A549 (cell line): ENCODE measurements at regions not wholly inside any gene's neighbourhood (a gene's known extent, or its start where the extent isn't known, plus 50 kb on each side); places are given as distances from the start of the nearest gene placed in this dataset.

Experiments used
- ATAC-seq, 2 experiments: fragments of 200-7000 bp in 1 of 2; fragments of >200 bp in 1 of 2; cut with Nextera tagmentation in 1 of 2; cut with Tn5 transposase in 1 of 2; 3 replicates each; pipeline versions ENCODE4 v1.8.0 to v1.9.1; 2018 to 2020; ENCODE audit warnings: mild to moderate bottlenecking in 1 of 2, moderate library complexity in 1 of 2
- CTCF ChIA-PET: fragments of 300-600 bp; sonication (Branson Sonifier 250); formaldehyde crosslinking; extraction: SDS; loops from one replicate; lab custom pipeline; 2021; ENCODE audit warnings: antibody characterized with exemption, inconsistent platforms; lab: Yijun Ruan, JAX
- POLR2A ChIA-PET: fragments of 350-600 bp; formaldehyde crosslinking; extraction: SDS; loops from one replicate; lab custom pipeline; 2021; ENCODE audit warnings: antibody characterized with exemption, inconsistent platforms; lab: Yijun Ruan, JAX
- DNase-seq, 2 experiments: peaks; one replicate each; pipeline versions ENCODE4 v3.0.0 to v3.0.0-alpha.2; 2011 to 2016; ENCODE audit warnings: low read depth in 1 of 2, low spot score in 1 of 2
- FAIRE-seq: peaks from 2 replicates; lab custom pipeline; 2011; peaks lifted over from hg19 to GRCh38; lab: Jason Lieb, UNC
- H3K27ac ChIP-seq, 2 experiments: fragments of >200 bp; sonication (Bioruptor Twin); formaldehyde crosslinking; 3 replicates each; pipeline ENCODE4 v1.5.1; 2016 to 2017
- H3K4me1 ChIP-seq: fragments of >200 bp; sonication (Bioruptor Twin); formaldehyde crosslinking; 3 replicates; pipeline ENCODE4 v1.6.1; 2016
- H3K4me2 ChIP-seq: fragments of >200 bp; sonication (Bioruptor Twin); formaldehyde crosslinking; 3 replicates; pipeline ENCODE4 v1.6.1; 2016
- H3K4me3 ChIP-seq: fragments of >200 bp; sonication (Bioruptor Twin); formaldehyde crosslinking; 3 replicates; pipeline ENCODE4 v1.5.1; 2016
- H3K9me3 ChIP-seq: fragments of >200 bp; sonication (Bioruptor Twin); formaldehyde crosslinking; 3 replicates; pipeline ENCODE4 v1.6.1; 2016
- ELK1 ChIP-seq: fragments of 150-350 bp; IDR thresholded peaks from 2 replicates; pipeline ENCODE4 v1.6.1; 2014; ENCODE audit warnings: low read depth, mild to moderate bottlenecking, low read length
- ESRRA ChIP-seq: fragments of 150-350 bp; IDR thresholded peaks from 2 replicates; pipeline ENCODE4 v1.6.1; 2014; ENCODE audit warnings: mild to moderate bottlenecking, low read length, borderline replicate concordance
- FOSB ChIP-seq: fragments of 250-450 bp; sonication (Bioruptor Pico); IDR thresholded peaks from 2 replicates; pipeline ENCODE4 v1.5.0; 2020; ENCODE audit warnings: mild to moderate bottlenecking, moderate library complexity
- FOSL2 ChIP-seq, 2 experiments: fragments of 450-650 bp in 1 of 2; fragments of >200 bp in 1 of 2; sonication (Bioruptor Twin) in 1 of 2; formaldehyde crosslinking; IDR thresholded peaks; 2 replicates each; pipeline versions ENCODE4 v1.5.0 to v1.6.1; 2016 to 2020; ENCODE audit warnings: mild to moderate bottlenecking in 1 of 2, moderate library complexity in 1 of 2
- HOXB13 ChIP-seq: fragments of 250-450 bp; sonication (Bioruptor Pico); IDR thresholded peaks from 2 replicates; pipeline ENCODE4 v1.5.0; 2020; ENCODE audit warnings: low read depth, mild to moderate bottlenecking, moderate library complexity
- HOXB5 ChIP-seq: fragments of 250-450 bp; sonication (Bioruptor Pico); IDR thresholded peaks from 2 replicates; pipeline ENCODE4 v1.5.0; 2020; ENCODE audit warnings: mild to moderate bottlenecking, moderate library complexity
- JUN ChIP-seq, 2 experiments: fragments of >200 bp; sonication (Bioruptor Twin); formaldehyde crosslinking; IDR thresholded peaks; 2 replicates in 1 of 2; 3 replicates in 1 of 2; pipeline ENCODE4 v1.6.1; 2016 to 2017
- MAZ ChIP-seq: fragments of 150-350 bp; IDR thresholded peaks from 2 replicates; pipeline ENCODE4 v1.6.1; 2014; ENCODE audit warnings: antibody characterized with exemption, low read depth, low read length, borderline replicate concordance
- NR3C1 ChIP-seq: fragments of >200 bp; sonication (Bioruptor Twin); formaldehyde crosslinking; IDR thresholded peaks from 3 replicates; pipeline ENCODE4 v1.6.1; 2017
- PHF8 ChIP-seq: fragments of 200-600 bp; sonication (generic); IDR thresholded peaks from 2 replicates; pipeline ENCODE4 v1.6.1; 2016; ENCODE audit warnings: low read depth, mild to moderate bottlenecking, antibody characterized with exemption, moderate library complexity, borderline replicate concordance
- POLR2A ChIP-seq: IDR thresholded peaks from 2 replicates; pipeline ENCODE4 v1.6.1; 2012; ENCODE audit warnings: mild to moderate bottlenecking, low read length
- POLR2AphosphoS2 ChIP-seq: conservative IDR thresholded peaks from 2 replicates; pipeline ENCODE4 v1.6.1; 2012; ENCODE audit warnings: low read length, improper control_type of control experiment, inconsistent platforms
- RAD21 ChIP-seq, 2 experiments: fragments of >200 bp in 1 of 2; sonication (Bioruptor Twin) in 1 of 2; formaldehyde crosslinking in 1 of 2; IDR thresholded peaks in 1 of 2; conservative IDR thresholded peaks in 1 of 2; 2 replicates in 1 of 2; 3 replicates in 1 of 2; pipeline ENCODE4 v1.6.1; 2012 to 2018; ENCODE audit warnings: inconsistent platforms in 1 of 2
- RARB ChIP-seq: fragments of 250-450 bp; sonication (Bioruptor Pico); IDR thresholded peaks from 2 replicates; pipeline ENCODE4 v1.8.0; 2021; ENCODE audit warnings: mild to moderate bottlenecking, moderate library complexity
- REST ChIP-seq: fragments of 200-600 bp; sonication (generic); IDR thresholded peaks from 2 replicates; pipeline ENCODE4 v1.6.1; 2016; ENCODE audit warnings: antibody characterized with exemption, mild to moderate bottlenecking, moderate library complexity
- RFX5 ChIP-seq: fragments of 450-650 bp; IDR thresholded peaks from 2 replicates; pipeline ENCODE4 v1.7.1; 2014; ENCODE audit warnings: antibody characterized with exemption, mild to moderate bottlenecking, moderate library complexity
- SMC3 ChIP-seq: fragments of >200 bp; sonication (Bioruptor Twin); formaldehyde crosslinking; IDR thresholded peaks from 3 replicates; pipeline ENCODE4 v1.6.1; 2018; ENCODE audit warnings: inconsistent platforms
- TP53 ChIP-seq: fragments of 250-450 bp; sonication (Bioruptor Pico); IDR thresholded peaks from 2 replicates; pipeline ENCODE4 v1.5.0; 2021; ENCODE audit warnings: mild to moderate bottlenecking, moderate library complexity
- USF2 ChIP-seq: fragments of 450-650 bp; IDR thresholded peaks from 2 replicates; pipeline ENCODE4 v1.6.1; 2014; ENCODE audit warnings: antibody characterized with exemption
- ZNF302 ChIP-seq: fragments of 250-450 bp; sonication (Bioruptor Pico); IDR thresholded peaks from 2 replicates; pipeline ENCODE4 v1.9.0; 2021; ENCODE audit warnings: inconsistent platforms, mild to moderate bottlenecking, moderate library complexity
- WGBS: methylation state at CpG from one replicate; pipeline ENCODE4 v1.1.6; 2017; ENCODE audit errors: missing lambda C conversion rate; 5-methylcytosine and 5-hydroxymethylcytosine counted together

GRCh38 chr10:85316276-85316675 lies 987.9 kb downstream of the CCSER2 start:
- no peak overlapping the region for H3K4me3 ChIP-seq
- POLR2A ChIA-PET = no interaction called here
- no peaks in the 10 kb centered on the region for H3K4me1 ChIP-seq
- DNase-seq (no peak), FAIRE-seq (no peak), ATAC-seq (no peak)
- H3K4me2 ChIP-seq = no peak overlapping the region
- no peak overlapping the region for H3K27ac ChIP-seq
- WGBS = 49% methylated on average over 4 of the region's 4 CpGs
- TF ChIP-seq USF2 (no peak), ELK1 (no peak), ESRRA (no peak), HOXB13 (no peak), POLR2A (no peak), FOSL2 (IDR thresholded peaks at IDR 0.05) (no peak), FOSL2 (CRISPR knock-in tag; IDR thresholded peaks at IDR 0.05) (no peak)
- no peaks in the 10 kb centered on the region for H3K9me3 ChIP-seq
- CTCF ChIA-PET = no interaction called here

- Histone ChIP-seq H3K4me2 (no peak overlapping the region), H3K4me3 (no peak overlapping the region), H3K9me3 (no peaks in the 10 kb centered on the region), H3K27ac (no peak overlapping the region), H3K4me1 (no peaks in the 10 kb centered on the region)
- no peak for DNase-seq
- POLR2A ChIA-PET = no interaction called here
- WGBS = 7% methylated on average over 2 of the region's 2 CpGs
- FAIRE-seq = no peak
- ATAC-seq = peak in 1 of 2 experiments; percentile 80; a peak in 3 of 6 replicates
- TF ChIP-seq TP53 (no peak), RAD21 (conservative IDR thresholded peaks at IDR 0.05 in 1 of 2, IDR thresholded peaks at IDR 0.05 in 1 of 2) (peak in 1 of 2 experiments; percentile 35; a peak in 2 of 5 replicates), RARB (no peak), JUN (IDR thresholded peaks at IDR 0.05) (no peak), POLR2AphosphoS2 (no peak), PHF8 (no peak)
- CTCF ChIA-PET = no interaction called here
These were observed 989.4 kb downstream of the CCSER2 start for GRCh38 chr10:85317827-85318226.

- Histone ChIP-seq H3K4me2 (no peak overlapping the region), H3K4me1 (no peaks in the 10 kb centered on the region), H3K27ac (no peak overlapping the region), H3K9me3 (no peaks in the 10 kb centered on the region), H3K4me3 (no peak overlapping the region)
- TF ChIP-seq FOSB (CRISPR knock-in tag) (no peak), RAD21 (conservative IDR thresholded peaks at IDR 0.05 in 1 of 2, IDR thresholded peaks at IDR 0.05 in 1 of 2) (no peak), MAZ (no peak), SMC3 (no peak)
- FAIRE-seq = no peak
- peak in 1 of 2 experiments; percentile 9 for DNase-seq
- WGBS = 21% methylated on average over 9 of the region's 9 CpGs
- CTCF ChIA-PET = no interaction called here
- POLR2A ChIA-PET = no interaction called here
- no peak for ATAC-seq
These were observed 990.7 kb downstream of the CCSER2 start for GRCh38 chr10:85318809-85319807.

- ChIA-PET POLR2A (no interaction called here), CTCF (interaction anchor here (1.1 kb wide), 1 partner anchor 20 kb away, joined by 3 read pairs; no protein-coding TSS in a partner anchor)
- ATAC-seq = no peak
- TF ChIP-seq RFX5 = no peak
- no peak for TF ChIP-seq NR3C1
- TF ChIP-seq RAD21 (conservative IDR thresholded peaks at IDR 0.05 in 1 of 2, IDR thresholded peaks at IDR 0.05 in 1 of 2) = no peak
- no peak for TF ChIP-seq RARB
- no peak for TF ChIP-seq ZNF302
- TF ChIP-seq REST = no peak
- TF ChIP-seq HOXB5 (CRISPR knock-in tag) = no peak
- no peak for TF ChIP-seq USF2
These were observed 991.4 kb downstream of the CCSER2 start for GRCh38 chr10:85319826-85320225.

More at GRCh38 chr10:85319826-85320225, 991.4 kb downstream of the CCSER2 start:
- H3K4me3 ChIP-seq = no peak overlapping the region
- no peaks in the 10 kb centered on the region for H3K4me1 ChIP-seq
- no peak for DNase-seq
- H3K27ac ChIP-seq = no peak overlapping the region
- no peak for FAIRE-seq
- 39% methylated on average over 3 of the region's 3 CpGs for WGBS
- H3K9me3 ChIP-seq = no peaks in the 10 kb centered on the region
- H3K4me2 ChIP-seq = no peak overlapping the region
